PC-3 (cell line): ENCODE measurements at regions not wholly inside any gene's neighbourhood (a gene's known extent, or its start where the extent isn't known, plus 50 kb on each side); places are given as distances from the start of the nearest gene placed in this dataset.

ENCODE experiments used
- CTCF ChIP-seq: fragments of 300-600 bp; sonication (generic); conservative IDR thresholded peaks from 2 replicates; pipeline ENCODE4 v1.5.1; 2017; ENCODE audit warnings: antibody characterized with exemption, low read depth, mild to moderate bottlenecking, low read length
- EZH2phosphoT487 ChIP-seq: fragments of 300-600 bp; sonication (generic); IDR thresholded peaks from 2 replicates; pipeline ENCODE4 v1.6.1; 2018; ENCODE audit warnings: mild to moderate bottlenecking, antibody characterized with exemption, low read length, borderline replicate concordance

DNA sequence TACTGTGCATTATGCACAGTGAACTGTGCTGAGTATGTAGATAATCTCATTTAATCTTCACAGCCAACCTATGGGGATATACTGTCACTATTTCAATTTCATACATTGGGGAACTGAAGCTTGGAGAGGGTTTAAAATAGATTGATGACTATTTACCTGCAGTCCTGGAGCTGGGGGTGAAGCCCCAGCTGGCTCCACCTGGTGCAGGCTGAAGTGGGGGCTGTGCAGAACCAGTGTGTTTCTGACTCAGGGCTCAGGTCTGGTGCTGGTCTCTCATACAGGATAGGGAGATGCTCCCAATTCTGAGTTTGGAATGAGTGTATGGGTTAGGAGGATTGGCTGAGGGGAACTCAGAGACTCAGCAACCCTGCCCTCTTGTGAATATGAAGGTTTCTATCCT is 176.1 kb upstream of the CEP162 start:
- TF ChIP-seq CTCF = no peak
- no peak for TF ChIP-seq EZH2phosphoT487
